GM10266 (cell line): ENCODE measurements at regions not wholly inside any gene's neighbourhood (a gene's known extent, or its start where the extent isn't known, plus 50 kb on each side); places are given as distances from the start of the nearest gene placed in this dataset.
"Not testable (repeated sequence)": the region's sequence is repeated elsewhere in the genome, so short reads cannot be mapped to it uniquely, and the experiment has no call there.

ENCODE experiments used
- DNase-seq: peaks from one replicate; pipeline ENCODE4 v3.0.0; 2012; ENCODE audit errors: extremely low spot score
- CTCF ChIP-seq: IDR thresholded peaks from 2 replicates; pipeline ENCODE4 v1.5.1; 2012; ENCODE audit warnings: mild to moderate bottlenecking, low read depth; ENCODE audit not compliant: control insufficient read depth, insufficient read depth; ENCODE audit errors: missing control alignments

- TF ChIP-seq CTCF = no peak
- DNase-seq = no peak
Measured at GRCh38 chr9:74173284-74173683, 323.9 kb upstream of the RORB start.

DNA sequence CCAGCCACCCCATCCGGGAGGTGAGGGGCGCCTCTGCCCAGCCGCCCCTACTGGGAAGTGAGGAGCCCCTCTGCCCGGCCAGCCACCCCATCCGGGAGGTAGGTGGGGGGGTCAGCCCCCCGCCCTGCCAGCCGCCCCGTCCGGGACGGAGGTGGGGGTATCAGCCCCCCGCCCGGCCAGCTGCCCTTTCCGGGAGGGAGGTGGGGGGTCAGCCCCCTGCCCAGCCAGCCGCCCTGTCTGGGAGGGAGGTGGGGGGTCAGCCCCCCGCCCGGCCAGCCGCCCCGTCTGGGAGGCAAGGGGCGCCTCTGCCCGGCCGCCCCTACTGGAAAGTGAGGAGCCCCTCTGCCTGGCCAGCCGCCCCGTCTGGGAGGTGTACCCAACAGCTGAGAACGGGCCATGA, 299.4 kb upstream of the RORB start:
- DNase-seq = not testable (repeated sequence)

GRCh38 chr9:74205056-74205455, 292.1 kb upstream of the RORB start:
- DNase-seq = no peak
- TF ChIP-seq CTCF = no peak

GRCh38 chr9:74218385-74219063, 278.6 kb upstream of the RORB start:
- TF ChIP-seq CTCF = no peak

GRCh38 chr9:74220327-74220726, 276.8 kb upstream of the RORB start:
- DNase-seq = no peak
- TF ChIP-seq CTCF = no peak

More at GRCh38 chr9:74218385-74219063, 278.6 kb upstream of the RORB start:
- DNase-seq = no peak

DNA sequence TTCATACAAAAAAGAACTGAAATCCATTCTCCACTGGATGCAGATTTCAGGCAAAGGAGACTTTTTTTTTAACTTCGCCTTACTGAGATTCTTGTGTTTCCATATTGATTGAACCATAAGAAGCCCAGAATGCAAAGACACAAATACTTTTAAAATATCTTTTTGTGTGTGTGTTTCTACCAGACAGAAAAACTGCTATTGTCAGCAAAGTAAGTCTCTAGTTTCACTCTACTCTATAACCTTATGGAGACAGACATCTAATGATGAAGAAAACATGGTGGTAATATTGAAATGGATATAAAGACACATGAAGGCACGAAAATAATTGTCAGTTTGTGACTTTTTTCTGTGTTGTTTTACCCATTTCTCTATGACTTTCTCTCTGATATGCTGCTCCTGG, 260.3 kb upstream of the RORB start:
- no peak for DNase-seq
- no peak for TF ChIP-seq CTCF

GRCh38 chr9:74245866-74246497, 251.2 kb upstream of the RORB start:
- no peak for DNase-seq
- no peak for TF ChIP-seq CTCF

GRCh38 chr9:74255489-74255984, 241.6 kb upstream of the RORB start:
- TF ChIP-seq CTCF = no peak
- DNase-seq = no peak
